ENCODE measurements at regions not wholly inside any gene's neighbourhood (a gene's known extent, or its start where the extent isn't known, plus 50 kb on each side); places are given as distances from the start of the nearest gene placed in this dataset.

DNA sequence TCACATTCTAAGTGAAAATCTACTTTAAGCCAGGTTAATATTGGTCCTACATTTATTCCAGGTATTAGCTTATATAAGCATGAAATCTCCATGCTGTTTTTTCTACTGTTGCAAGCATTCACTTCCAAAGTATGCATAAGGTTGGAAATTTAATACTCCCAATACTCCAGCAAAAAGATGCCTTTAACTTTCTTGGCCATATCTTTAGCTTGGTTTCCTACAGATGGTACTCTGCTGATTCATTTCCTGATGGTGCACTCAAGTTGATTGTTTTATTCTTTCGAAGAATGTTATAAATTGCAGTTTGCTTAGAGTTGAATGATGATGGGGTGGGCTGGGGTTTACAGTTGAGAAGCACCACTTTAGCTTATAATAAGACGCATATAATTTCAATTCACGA is 330.2 kb downstream of the PTTG2 start:
- H2AK5ac ChIP-seq (ENCODE audit: low read length) = no peak overlapping the region
- H3K79me2 ChIP-seq (ENCODE audit: control insufficient read depth, insufficient read depth, low read length) = no peaks in the 10 kb centered on the region
- H4K5ac ChIP-seq (ENCODE audit: low read length) = no peak overlapping the region
- no peak overlapping the region for H4K8ac ChIP-seq (ENCODE audit: low read depth, low read length)
- no peaks in the 10 kb centered on the region for H3K27me3 ChIP-seq (ENCODE audit: insufficient read depth, low read length, poor library complexity)
- no peaks in the 10 kb centered on the region for H3K36me3 ChIP-seq (ENCODE audit: control insufficient read depth, insufficient read depth, low read length)
- H3K79me1 ChIP-seq (ENCODE audit: low read length) = no peaks in the 10 kb centered on the region
- H2BK5ac ChIP-seq (ENCODE audit: low read length) = no peak overlapping the region
- no peak overlapping the region for H3K4me3 ChIP-seq (ENCODE audit: low read length)
- no peaks in the 10 kb centered on the region for H3K4me1 ChIP-seq (ENCODE audit: control insufficient read depth, low read depth, low read length)
- no peak overlapping the region for H3K9ac ChIP-seq (ENCODE audit: low read length)
- no peak overlapping the region for H3K4me2 ChIP-seq (ENCODE audit: low read length)
- H3K56ac ChIP-seq (ENCODE audit: low read length) = no peak overlapping the region
- no peak for DNase-seq
- no peak overlapping the region for H2BK120ac ChIP-seq (ENCODE audit: low read depth, low read length)
- H2BK15ac ChIP-seq (replicated peaks; ENCODE audit: low read depth) = no peak overlapping the region
- H3K4ac ChIP-seq (ENCODE audit: low read depth, low read length) = no peak overlapping the region
- WGBS (ENCODE audit: extremely low coverage, insufficient coverage, low lambda C conversion rate) = no CpG with 5 or more reads among the region's 3 CpGs
- H3K18ac ChIP-seq (ENCODE audit: low read length) = no peak overlapping the region
- H3K23ac ChIP-seq (ENCODE audit: low read length) = no peak overlapping the region
- H3K27ac ChIP-seq (ENCODE audit: low read depth, low read length) = no peak overlapping the region

DNA sequence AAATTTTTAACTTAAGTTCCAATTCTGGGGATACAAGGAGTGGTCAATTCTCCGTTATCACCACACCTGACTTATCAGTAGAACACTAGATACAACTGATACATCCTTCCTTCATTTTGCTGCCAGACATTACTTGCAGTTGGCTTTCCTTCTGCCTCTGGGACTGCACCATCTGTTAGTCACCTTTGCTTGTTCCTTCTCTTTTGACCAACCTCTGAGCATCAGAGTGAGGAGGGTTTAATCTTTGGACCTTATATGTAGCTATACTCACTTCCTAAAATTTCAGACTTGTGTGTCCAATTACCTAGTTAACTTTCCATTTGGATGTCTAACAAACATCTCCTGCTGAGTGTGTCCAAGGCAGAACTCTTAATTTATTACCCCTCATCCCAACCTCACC is 330.7 kb downstream of the PTTG2 start:
- Histone ChIP-seq H3K27me3 (ENCODE audit: insufficient read depth, low read length, poor library complexity) (no peaks in the 10 kb centered on the region), H4K8ac (ENCODE audit: low read depth, low read length) (no peak overlapping the region), H3K79me1 (ENCODE audit: low read length) (no peaks in the 10 kb centered on the region), H2BK5ac (ENCODE audit: low read length) (no peak overlapping the region), H3K23ac (ENCODE audit: low read length) (no peak overlapping the region), H4K5ac (ENCODE audit: low read length) (no peak overlapping the region), H3K36me3 (ENCODE audit: control insufficient read depth, insufficient read depth, low read length) (no peaks in the 10 kb centered on the region), H2BK120ac (ENCODE audit: low read depth, low read length) (no peak overlapping the region), H2BK15ac (replicated peaks; ENCODE audit: low read depth) (no peak overlapping the region), H3K79me2 (ENCODE audit: control insufficient read depth, insufficient read depth, low read length) (no peaks in the 10 kb centered on the region), H3K4me2 (ENCODE audit: low read length) (no peak overlapping the region), H3K27ac (ENCODE audit: low read depth, low read length) (no peak overlapping the region), H3K4me3 (ENCODE audit: low read length) (no peak overlapping the region), H3K18ac (ENCODE audit: low read length) (no peak overlapping the region), H3K4ac (ENCODE audit: low read depth, low read length) (no peak overlapping the region), H3K4me1 (ENCODE audit: control insufficient read depth, low read depth, low read length) (no peaks in the 10 kb centered on the region), H2AK5ac (ENCODE audit: low read length) (no peak overlapping the region), H3K9ac (ENCODE audit: low read length) (no peak overlapping the region), H3K56ac (ENCODE audit: low read length) (no peak overlapping the region)
- no CpG with 5 or more reads among the region's 1 CpG for WGBS (ENCODE audit: extremely low coverage, insufficient coverage, low lambda C conversion rate)
- DNase-seq = no peak

GRCh38 chr4:38292529-38292928 is 332.3 kb downstream of the PTTG2 start:
- Histone ChIP-seq H3K4me2 (ENCODE audit: low read length) (no peak overlapping the region), H3K27ac (ENCODE audit: low read depth, low read length) (no peak overlapping the region), H3K9ac (ENCODE audit: low read length) (no peak overlapping the region), H3K4me3 (ENCODE audit: low read length) (no peak overlapping the region), H2BK120ac (ENCODE audit: low read depth, low read length) (no peak overlapping the region), H3K36me3 (ENCODE audit: control insufficient read depth, insufficient read depth, low read length) (no peaks in the 10 kb centered on the region), H3K56ac (ENCODE audit: low read length) (no peak overlapping the region), H3K79me2 (ENCODE audit: control insufficient read depth, insufficient read depth, low read length) (no peaks in the 10 kb centered on the region), H3K23ac (ENCODE audit: low read length) (no peak overlapping the region), H3K4me1 (ENCODE audit: control insufficient read depth, low read depth, low read length) (no peaks in the 10 kb centered on the region), H2BK5ac (ENCODE audit: low read length) (no peak overlapping the region), H3K18ac (ENCODE audit: low read length) (no peak overlapping the region), H4K5ac (ENCODE audit: low read length) (no peak overlapping the region), H2AK5ac (ENCODE audit: low read length) (no peak overlapping the region), H2BK15ac (replicated peaks; ENCODE audit: low read depth) (no peak overlapping the region), H3K27me3 (ENCODE audit: insufficient read depth, low read length, poor library complexity) (no peaks in the 10 kb centered on the region), H3K4ac (ENCODE audit: low read depth, low read length) (no peak overlapping the region), H3K79me1 (ENCODE audit: low read length) (no peaks in the 10 kb centered on the region), H4K8ac (ENCODE audit: low read depth, low read length) (no peak overlapping the region)
- no CpG with 5 or more reads among the region's 1 CpG for WGBS (ENCODE audit: extremely low coverage, insufficient coverage, low lambda C conversion rate)
- no peak for DNase-seq

DNA sequence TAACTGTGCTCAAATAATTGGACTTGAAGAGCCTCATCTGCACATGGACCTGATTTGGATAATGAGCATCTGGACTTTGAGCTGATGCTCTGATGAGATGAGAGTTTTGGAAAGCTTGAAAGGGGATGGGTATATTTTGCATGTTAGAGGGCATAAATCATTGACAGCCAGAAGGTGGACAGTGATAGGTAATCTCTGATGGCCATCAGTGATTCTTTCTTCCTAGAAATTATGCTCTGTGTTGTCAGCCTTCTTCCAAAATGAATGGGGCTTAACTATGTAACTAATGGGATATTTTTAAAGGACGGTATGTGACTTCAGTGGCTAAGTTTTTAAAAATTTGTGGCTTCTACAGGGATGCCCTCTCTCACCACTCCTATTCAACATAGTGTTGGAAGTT is 334.0 kb downstream of the PTTG2 start:
- Histone ChIP-seq H3K27ac (ENCODE audit: low read depth, low read length) (no peak overlapping the region), H3K23ac (ENCODE audit: low read length) (no peak overlapping the region), H3K79me1 (ENCODE audit: low read length) (no peaks in the 10 kb centered on the region), H4K5ac (ENCODE audit: low read length) (no peak overlapping the region), H3K9ac (ENCODE audit: low read length) (no peak overlapping the region), H3K4ac (ENCODE audit: low read depth, low read length) (no peak overlapping the region), H3K27me3 (ENCODE audit: insufficient read depth, low read length, poor library complexity) (no peaks in the 10 kb centered on the region), H2BK5ac (ENCODE audit: low read length) (no peak overlapping the region), H3K4me3 (ENCODE audit: low read length) (no peak overlapping the region), H3K18ac (ENCODE audit: low read length) (no peak overlapping the region), H2AK5ac (ENCODE audit: low read length) (no peak overlapping the region), H2BK120ac (ENCODE audit: low read depth, low read length) (no peak overlapping the region), H3K4me2 (ENCODE audit: low read length) (no peak overlapping the region), H3K36me3 (ENCODE audit: control insufficient read depth, insufficient read depth, low read length) (no peaks in the 10 kb centered on the region), H3K4me1 (ENCODE audit: control insufficient read depth, low read depth, low read length) (no peaks in the 10 kb centered on the region), H2BK15ac (replicated peaks; ENCODE audit: low read depth) (no peak overlapping the region), H3K79me2 (ENCODE audit: control insufficient read depth, insufficient read depth, low read length) (no peaks in the 10 kb centered on the region), H4K8ac (ENCODE audit: low read depth, low read length) (no peak overlapping the region), H3K56ac (ENCODE audit: low read length) (no peak overlapping the region)
- no peak for DNase-seq
- WGBS (ENCODE audit: extremely low coverage, insufficient coverage, low lambda C conversion rate) = no CpG with 5 or more reads among the region's 1 CpG

- H3K27ac ChIP-seq (ENCODE audit: low read depth, low read length) = no peak overlapping the region
- H2BK15ac ChIP-seq (replicated peaks; ENCODE audit: low read depth) = no peak overlapping the region
- no CpG with 5 or more reads among the region's 3 CpGs for WGBS (ENCODE audit: extremely low coverage, insufficient coverage, low lambda C conversion rate)
Measured at GRCh38 chr4:38297061-38297460, 336.9 kb downstream of the PTTG2 start.

DNA sequence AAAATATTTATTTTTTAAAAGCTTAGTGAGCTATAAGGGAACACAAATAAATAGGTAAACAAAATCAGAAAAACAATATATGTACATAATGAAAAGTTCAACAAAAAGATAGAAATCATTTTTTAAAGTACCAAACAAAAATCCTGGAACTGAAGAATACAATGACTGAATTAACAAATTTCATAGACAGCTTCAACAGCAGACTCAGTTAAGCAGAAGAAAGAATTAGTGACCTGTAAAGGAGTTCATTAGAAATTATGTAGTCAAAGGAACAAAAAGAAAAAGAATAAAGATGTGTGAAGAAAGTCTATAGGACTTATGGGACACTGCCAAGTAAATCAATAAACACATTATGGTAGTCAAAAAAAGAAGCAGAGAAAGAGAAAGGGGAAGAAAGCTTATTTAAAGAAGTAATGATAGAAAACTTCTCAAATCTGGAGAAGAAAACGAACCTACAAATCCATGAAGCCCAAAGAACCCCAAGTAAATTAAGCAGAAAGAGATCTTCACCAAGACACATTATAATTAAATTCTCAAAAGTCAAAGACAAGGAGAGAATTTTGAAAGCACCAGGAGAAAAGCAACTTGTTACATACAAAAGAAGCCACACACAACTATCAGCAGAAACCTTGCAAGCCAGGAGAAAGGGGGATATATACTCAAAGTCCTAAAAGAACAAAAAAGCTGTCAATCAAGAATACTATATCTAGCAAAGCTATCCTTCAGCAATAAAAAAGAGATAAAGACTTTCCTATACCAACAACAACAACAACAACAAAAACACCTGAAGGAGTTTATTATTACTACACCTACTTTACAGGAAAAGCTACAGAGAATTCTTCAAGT is 338.9 kb downstream of the PTTG2 start:
- Histone ChIP-seq H3K4ac (ENCODE audit: low read depth, low read length) (no peak overlapping the region), H3K4me3 (ENCODE audit: low read length) (no peak overlapping the region), H3K79me1 (ENCODE audit: low read length) (no peaks in the 10 kb centered on the region), H3K27ac (ENCODE audit: low read depth, low read length) (no peak overlapping the region), H3K9ac (ENCODE audit: low read length) (no peak overlapping the region), H4K5ac (ENCODE audit: low read length) (no peak overlapping the region), H2BK5ac (ENCODE audit: low read length) (no peak overlapping the region), H3K79me2 (ENCODE audit: control insufficient read depth, insufficient read depth, low read length) (no peaks in the 10 kb centered on the region), H2AK5ac (ENCODE audit: low read length) (no peak overlapping the region), H3K36me3 (ENCODE audit: control insufficient read depth, insufficient read depth, low read length) (no peaks in the 10 kb centered on the region), H3K4me2 (ENCODE audit: low read length) (no peak overlapping the region), H2BK120ac (ENCODE audit: low read depth, low read length) (no peak overlapping the region), H4K8ac (ENCODE audit: low read depth, low read length) (no peak overlapping the region), H3K4me1 (ENCODE audit: control insufficient read depth, low read depth, low read length) (no peaks in the 10 kb centered on the region), H3K23ac (ENCODE audit: low read length) (no peak overlapping the region), H3K18ac (ENCODE audit: low read length) (no peak overlapping the region), H2BK15ac (replicated peaks; ENCODE audit: low read depth) (no peak overlapping the region), H3K56ac (ENCODE audit: low read length) (no peak overlapping the region), H3K27me3 (ENCODE audit: insufficient read depth, low read length, poor library complexity) (no peaks in the 10 kb centered on the region)
- no peak for DNase-seq
- no CpG with 5 or more reads among the region's 1 CpG for WGBS (ENCODE audit: extremely low coverage, insufficient coverage, low lambda C conversion rate)

More at GRCh38 chr4:38297061-38297460, 336.9 kb downstream of the PTTG2 start:
- Histone ChIP-seq H3K36me3 (ENCODE audit: control insufficient read depth, insufficient read depth, low read length) (no peaks in the 10 kb centered on the region), H3K4me2 (ENCODE audit: low read length) (no peak overlapping the region), H4K8ac (ENCODE audit: low read depth, low read length) (no peak overlapping the region), H3K79me2 (ENCODE audit: control insufficient read depth, insufficient read depth, low read length) (no peaks in the 10 kb centered on the region), H3K23ac (ENCODE audit: low read length) (no peak overlapping the region), H3K4me3 (ENCODE audit: low read length) (no peak overlapping the region), H2BK5ac (ENCODE audit: low read length) (no peak overlapping the region), H2BK120ac (ENCODE audit: low read depth, low read length) (no peak overlapping the region), H3K56ac (ENCODE audit: low read length) (no peak overlapping the region), H2AK5ac (ENCODE audit: low read length) (no peak overlapping the region), H3K27me3 (ENCODE audit: insufficient read depth, low read length, poor library complexity) (no peaks in the 10 kb centered on the region), H4K5ac (ENCODE audit: low read length) (no peak overlapping the region), H3K9ac (ENCODE audit: low read length) (no peak overlapping the region), H3K4me1 (ENCODE audit: control insufficient read depth, low read depth, low read length) (no peaks in the 10 kb centered on the region), H3K79me1 (ENCODE audit: low read length) (no peaks in the 10 kb centered on the region), H3K18ac (ENCODE audit: low read length) (no peak overlapping the region), H3K4ac (ENCODE audit: low read depth, low read length) (no peak overlapping the region)
- DNase-seq = no peak
